ENCODE measurements at regions not wholly inside any gene's neighbourhood (a gene's known extent, or its start where the extent isn't known, plus 50 kb on each side); places are given as distances from the start of the nearest gene placed in this dataset.

- no peak for TF ChIP-seq ZNF529 (tag by site-specific recombination; IDR thresholded peaks at IDR 0.05; ENCODE audit: insufficient replicate concordance)
- no peak for TF ChIP-seq ZNF433 (tag by site-specific recombination; IDR thresholded peaks at IDR 0.05; ENCODE audit: low read depth)
- no peak for TF ChIP-seq ZNF488 (tag by site-specific recombination; IDR thresholded peaks at IDR 0.05)
- no peak for TF ChIP-seq ZNF311 (tag by site-specific recombination; IDR thresholded peaks at IDR 0.05; ENCODE audit: borderline replicate concordance)
Observed at GRCh38 chr7:152984421-152984820, 224.9 kb downstream of the ACTR3B start (continued).

- POLR2A ChIA-PET = no interaction called here
- H3K4me3 ChIP-seq (ENCODE audit: low read depth, low read length) = no peak overlapping the region
Observed at GRCh38 chr7:152986376-152986775, 226.8 kb downstream of the ACTR3B start.

More at GRCh38 chr7:152986376-152986775, 226.8 kb downstream of the ACTR3B start:
- Histone ChIP-seq H3K27ac (ENCODE audit: extremely low read depth, low read depth, low read length) (no peak overlapping the region), H3K9me3 (ENCODE audit: control insufficient read depth, insufficient read depth, low read depth, low read length) (no peaks in the 10 kb centered on the region), H3K36me3 (ENCODE audit: control insufficient read depth in 2 of 2, insufficient read depth in 1 of 2, low read length in 2 of 2) (no peaks in the 10 kb centered on the region), H3K4me1 (ENCODE audit: control insufficient read depth, insufficient read depth, low read length) (no peaks in the 10 kb centered on the region)
- CTCF ChIA-PET = interaction anchor here (0.6 kb wide), 1 partner anchor 53 kb away, joined by 3 read pairs; no protein-coding TSS in a partner anchor
- TF ChIP-seq ZNF530 (tag by site-specific recombination; IDR thresholded peaks at IDR 0.05; ENCODE audit: low read depth) (no peak), ZNF777 (tag by site-specific recombination; IDR thresholded peaks at IDR 0.05; ENCODE audit: borderline replicate concordance) (no peak), ZNF585B (tag by site-specific recombination; IDR thresholded peaks at IDR 0.05) (no peak), ZNF623 (tag by site-specific recombination; IDR thresholded peaks at IDR 0.05) (no peak), ZNF549 (tag by site-specific recombination; IDR thresholded peaks at IDR 0.05) (no peak), ZNF148 (tag by site-specific recombination; IDR thresholded peaks at IDR 0.05; ENCODE audit: borderline replicate concordance) (no peak), TRIM28 (IDR thresholded peaks at IDR 0.05; ENCODE audit: borderline replicate concordance, low read length) (no peak), ZNF596 (tag by site-specific recombination; IDR thresholded peaks at IDR 0.05) (no peak), ZNF776 (tag by site-specific recombination; IDR thresholded peaks at IDR 0.05; ENCODE audit: borderline replicate concordance) (no peak), ZNF350 (tag by site-specific recombination; IDR thresholded peaks at IDR 0.05) (no peak), ELK4 (IDR thresholded peaks at IDR 0.05; ENCODE audit: borderline replicate concordance, low read depth, low read length) (no peak), ZXDB (tag by site-specific recombination; IDR thresholded peaks at IDR 0.05) (no peak), ZBTB26 (tag by site-specific recombination; optimal IDR thresholded peaks at IDR 0.05) (no peak), ZNF114 (tag by site-specific recombination; IDR thresholded peaks at IDR 0.05) (no peak), WT1 (tag by site-specific recombination; IDR thresholded peaks at IDR 0.05) (no peak), ZNF521 (tag by site-specific recombination; IDR thresholded peaks at IDR 0.05) (no peak), ZBTB44 (tag by site-specific recombination; IDR thresholded peaks at IDR 0.05) (no peak)
